ENCODE measurements at regions not wholly inside any gene's neighbourhood (a gene's known extent, or its start where the extent isn't known, plus 50 kb on each side); places are given as distances from the start of the nearest gene placed in this dataset.

DNA sequence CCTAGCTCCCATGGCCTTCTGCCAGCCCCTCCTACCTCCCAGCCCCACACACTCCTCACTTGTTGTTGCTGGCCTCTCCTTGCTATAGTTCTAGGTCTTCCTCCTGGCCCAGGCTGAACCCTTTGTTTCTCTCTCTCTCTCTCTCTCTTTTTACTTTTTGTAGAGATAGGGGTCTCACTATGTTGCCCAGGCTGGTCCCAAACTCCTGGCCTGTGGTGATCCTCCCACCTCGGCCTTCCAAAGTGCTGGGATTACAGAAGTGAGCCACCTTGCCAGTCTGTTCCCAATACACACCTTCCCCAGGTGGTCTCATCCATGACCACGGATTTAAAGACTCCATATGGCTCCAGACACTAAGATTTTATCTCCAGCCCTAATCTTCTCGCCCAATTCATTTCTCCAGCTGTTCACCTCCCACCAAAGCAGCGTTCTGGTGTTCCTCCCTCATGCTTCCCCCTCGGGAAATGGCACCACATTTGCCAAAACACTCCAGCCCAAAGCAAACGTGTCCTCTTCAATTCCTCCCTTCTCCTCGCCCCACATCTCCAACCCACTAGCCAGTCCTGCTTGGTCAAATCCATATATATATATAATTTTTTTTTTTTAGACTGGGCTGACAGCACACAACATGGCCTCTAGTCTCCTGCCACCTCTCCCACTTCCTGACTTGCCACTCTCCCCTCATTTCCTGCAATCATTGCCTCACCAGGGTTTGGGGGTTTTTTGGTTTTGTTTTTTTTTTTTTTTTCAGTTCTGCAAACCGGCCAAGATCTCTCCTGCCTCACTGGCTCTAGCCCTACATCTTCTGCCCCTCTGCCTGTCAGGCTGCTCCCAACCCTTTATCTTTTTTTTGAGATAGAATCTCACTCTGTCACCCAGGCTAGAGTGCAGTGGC is 104.4 kb downstream of the NCR2 start:
- 42 to 59% methylated on average over 8 of the region's 8 CpGs for WGBS, 2 donors
- no peak for DNase-seq
- no peak for ATAC-seq (ENCODE audit: insufficient read depth, low FRiP score)

DNA sequence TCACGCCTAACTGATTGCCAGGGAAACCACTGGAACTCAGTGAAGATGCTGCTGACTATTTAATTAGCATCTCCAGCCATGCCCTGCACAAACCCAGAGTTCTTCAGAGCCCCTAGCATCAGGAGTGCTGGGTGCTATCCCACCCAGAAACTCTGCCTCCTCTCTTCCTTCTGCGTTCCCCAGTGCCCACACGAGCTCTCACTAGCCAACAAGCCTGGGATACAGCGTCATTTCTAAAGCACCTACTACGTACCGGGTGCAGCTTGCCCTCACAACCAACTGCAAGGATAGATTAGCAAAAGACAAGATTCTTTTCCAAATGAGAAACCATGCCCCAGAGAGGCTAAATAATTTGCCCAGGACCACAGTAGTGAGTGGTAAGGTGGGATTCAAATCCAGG is 105.2 kb upstream of the FOXP4 start:
- Histone ChIP-seq H3K9me3 (ENCODE audit: control insufficient read depth in 4 of 4, insufficient read depth in 3 of 4, low read length in 3 of 4) (peaks cover 0 to 2% (median 0%) of the 10 kb centered on the region in 4 donors), H3K27me3 (ENCODE audit: control insufficient read depth in 3 of 3, insufficient read depth in 3 of 3, low read length in 2 of 3) (no peaks in the 10 kb centered on the region), H3K27ac (ENCODE audit: low read depth in 1 of 2, low read length in 1 of 2) (no peak overlapping the region), H3K4me1 (ENCODE audit: control insufficient read depth in 5 of 5, insufficient read depth in 5 of 5, low read length in 5 of 5) (peaks cover 0 to 41% (median 20%) of the 10 kb centered on the region in 5 donors), H3K36me3 (ENCODE audit: control insufficient read depth in 4 of 4, insufficient read depth in 4 of 4, low read length in 4 of 4) (no peaks in the 10 kb centered on the region), H3K4me3 (no peak overlapping the region), H3K9ac (ENCODE audit: insufficient read depth in 1 of 2, low read length in 2 of 2) (no peak overlapping the region)
- ATAC-seq (ENCODE audit: insufficient read depth, low FRiP score) (no peak), DNase-seq (no peak)
- 92 to 93% methylated on average over 6 of the region's 6 CpGs for WGBS, 2 donors
- TF ChIP-seq CTCF (IDR thresholded peaks at IDR 0.05; ENCODE audit: control extremely low read depth, extremely low read depth): no peak

More for the DNA sequence above, 104.4 kb downstream of the NCR2 start:
- H3K36me3 ChIP-seq (ENCODE audit: control insufficient read depth in 4 of 4, insufficient read depth in 4 of 4, low read length in 4 of 4): no peaks in the 10 kb centered on the region
- H3K9me3 ChIP-seq (ENCODE audit: control insufficient read depth in 4 of 4, insufficient read depth in 3 of 4, low read length in 3 of 4): peaks cover 0 to 2% (median 0%) of the 10 kb centered on the region in 4 donors
- no peak for TF ChIP-seq CTCF (IDR thresholded peaks at IDR 0.05; ENCODE audit: control extremely low read depth, extremely low read depth)
- H3K4me1 ChIP-seq (ENCODE audit: control insufficient read depth in 5 of 5, insufficient read depth in 5 of 5, low read length in 5 of 5): peaks cover 0 to 31% (median 12%) of the 10 kb centered on the region in 5 donors
- H3K9ac ChIP-seq (ENCODE audit: insufficient read depth in 1 of 2, low read length in 2 of 2): no peak overlapping the region
- no peaks in the 10 kb centered on the region for H3K27me3 ChIP-seq (ENCODE audit: control insufficient read depth in 3 of 3, insufficient read depth in 3 of 3, low read length in 2 of 3)
- H3K27ac ChIP-seq (ENCODE audit: low read depth in 1 of 2, low read length in 1 of 2): no peak overlapping the region
- H3K4me3 ChIP-seq: no peak overlapping the region

GRCh38 chr6:41441598-41442351 is 104.4 kb upstream of the FOXP4 start:
- H3K9ac ChIP-seq (ENCODE audit: insufficient read depth in 1 of 2, low read length in 2 of 2): no peak overlapping the region
- peaks cover 0 to 41% (median 20%) of the 10 kb centered on the region in 5 donors for H3K4me1 ChIP-seq (ENCODE audit: control insufficient read depth in 5 of 5, insufficient read depth in 5 of 5, low read length in 5 of 5)
- no peaks in the 10 kb centered on the region for H3K36me3 ChIP-seq (ENCODE audit: control insufficient read depth in 4 of 4, insufficient read depth in 4 of 4, low read length in 4 of 4)
- DNase-seq (no peak), ATAC-seq (ENCODE audit: insufficient read depth, low FRiP score) (no peak)
- no peaks in the 10 kb centered on the region for H3K27me3 ChIP-seq (ENCODE audit: control insufficient read depth in 3 of 3, insufficient read depth in 3 of 3, low read length in 2 of 3)
- H3K9me3 ChIP-seq (ENCODE audit: control insufficient read depth in 4 of 4, insufficient read depth in 3 of 4, low read length in 3 of 4): peaks cover 0 to 2% (median 0%) of the 10 kb centered on the region in 4 donors
- no peak overlapping the region for H3K27ac ChIP-seq (ENCODE audit: low read depth in 1 of 2, low read length in 1 of 2)
- no peak overlapping the region for H3K4me3 ChIP-seq
- 79 to 83% methylated on average over 9 of the region's 9 CpGs for WGBS, 2 donors
- no peak for TF ChIP-seq CTCF (IDR thresholded peaks at IDR 0.05; ENCODE audit: control extremely low read depth, extremely low read depth)
